ENCODE measurements at regions not wholly inside any gene's neighbourhood (a gene's known extent, or its start where the extent isn't known, plus 50 kb on each side); places are given as distances from the start of the nearest gene placed in this dataset.

DNA sequence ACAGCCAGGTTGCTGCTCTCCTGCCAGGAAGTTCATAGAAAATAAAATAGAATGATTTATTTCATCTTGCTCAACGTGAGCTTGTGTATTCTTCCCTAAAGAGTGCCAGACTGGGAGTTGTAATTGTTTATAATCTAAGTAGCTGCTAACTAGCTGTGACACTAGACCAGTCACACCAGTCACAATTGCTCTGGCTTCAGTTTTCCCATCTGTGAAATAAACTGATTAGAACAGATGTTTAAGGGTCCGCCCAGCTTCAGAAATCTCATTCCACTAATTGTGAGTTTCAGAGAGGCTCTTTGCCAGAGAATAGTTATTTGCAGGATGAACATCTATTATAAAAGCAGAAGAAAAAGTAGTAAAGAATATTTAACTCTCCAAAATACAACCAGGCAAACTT, 55.6 kb upstream of the ZDHHC17 start:
- H3K36me3 ChIP-seq (ENCODE audit: insufficient read depth, low read length, poor library complexity, severe bottlenecking) = no peaks in the 10 kb centered on the region
- ChIA-PET POLR2A (ENCODE audit: low non-redundant PET) (no interaction called here), CTCF (no interaction called here)
- H3K4me3 ChIP-seq (ENCODE audit: low read depth, low read length, poor library complexity, severe bottlenecking) = no peak overlapping the region
- no peak for DNase-seq (ENCODE audit: low spot score)
- peaks cover 3% of the 10 kb centered on the region for H3K4me1 ChIP-seq (ENCODE audit: insufficient read depth, low read length, poor library complexity, severe bottlenecking)
- H3K9me3 ChIP-seq (ENCODE audit: low read depth, low read length, poor library complexity, severe bottlenecking) = no peaks in the 10 kb centered on the region
- TF ChIP-seq, protein P1, sequence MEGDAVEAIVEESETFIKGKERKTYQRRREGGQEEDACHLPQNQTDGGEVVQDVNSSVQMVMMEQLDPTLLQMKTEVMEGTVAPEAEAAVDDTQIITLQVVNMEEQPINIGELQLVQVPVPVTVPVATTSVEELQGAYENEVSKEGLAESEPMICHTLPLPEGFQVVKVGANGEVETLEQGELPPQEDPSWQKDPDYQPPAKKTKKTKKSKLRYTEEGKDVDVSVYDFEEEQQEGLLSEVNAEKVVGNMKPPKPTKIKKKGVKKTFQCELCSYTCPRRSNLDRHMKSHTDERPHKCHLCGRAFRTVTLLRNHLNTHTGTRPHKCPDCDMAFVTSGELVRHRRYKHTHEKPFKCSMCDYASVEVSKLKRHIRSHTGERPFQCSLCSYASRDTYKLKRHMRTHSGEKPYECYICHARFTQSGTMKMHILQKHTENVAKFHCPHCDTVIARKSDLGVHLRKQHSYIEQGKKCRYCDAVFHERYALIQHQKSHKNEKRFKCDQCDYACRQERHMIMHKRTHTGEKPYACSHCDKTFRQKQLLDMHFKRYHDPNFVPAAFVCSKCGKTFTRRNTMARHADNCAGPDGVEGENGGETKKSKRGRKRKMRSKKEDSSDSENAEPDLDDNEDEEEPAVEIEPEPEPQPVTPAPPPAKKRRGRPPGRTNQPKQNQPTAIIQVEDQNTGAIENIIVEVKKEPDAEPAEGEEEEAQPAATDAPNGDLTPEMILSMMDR (conservative IDR thresholded peaks at IDR 0.05; ENCODE audit: low read depth, low read length) = no peak
- no peak for TF ChIP-seq EZH2 (IDR thresholded peaks at IDR 0.05; ENCODE audit: borderline replicate concordance, low read depth, low read length, poor library complexity, severe bottlenecking)
- BruUV-seq (replicated peaks) = no TSS peak
- H3K27me3 ChIP-seq (replicated peaks; ENCODE audit: insufficient read depth, low read depth, low read length, poor library complexity) = no peaks in the 10 kb centered on the region
- intact Hi-C loops (cut with micrococcal nuclease; ENCODE audit: unreplicated experiment) = no loop called here
- no peak overlapping the region for H3K27ac ChIP-seq (ENCODE audit: low read depth, low read length, poor library complexity, severe bottlenecking)

GRCh38 chr12:76711241-76711640, 52.7 kb upstream of the ZDHHC17 start:
- TF ChIP-seq, protein P1 (conservative IDR thresholded peaks at IDR 0.05; ENCODE audit: low read depth, low read length) = no peak
- no peak for TF ChIP-seq EZH2 (IDR thresholded peaks at IDR 0.05; ENCODE audit: borderline replicate concordance, low read depth, low read length, poor library complexity, severe bottlenecking)
- no peak overlapping the region for H3K27ac ChIP-seq (ENCODE audit: low read depth, low read length, poor library complexity, severe bottlenecking)
- BruUV-seq (replicated peaks) = no TSS peak
- ChIA-PET POLR2A (ENCODE audit: low non-redundant PET) (no interaction called here), CTCF (no interaction called here)
- no peak overlapping the region for H3K4me3 ChIP-seq (ENCODE audit: low read depth, low read length, poor library complexity, severe bottlenecking)
- no peaks in the 10 kb centered on the region for H3K27me3 ChIP-seq (replicated peaks; ENCODE audit: insufficient read depth, low read depth, low read length, poor library complexity)
- no peaks in the 10 kb centered on the region for H3K4me1 ChIP-seq (ENCODE audit: insufficient read depth, low read length, poor library complexity, severe bottlenecking)
- H3K36me3 ChIP-seq (ENCODE audit: insufficient read depth, low read length, poor library complexity, severe bottlenecking) = no peaks in the 10 kb centered on the region
- intact Hi-C loops (cut with micrococcal nuclease; ENCODE audit: unreplicated experiment) = no loop called here
- no peaks in the 10 kb centered on the region for H3K9me3 ChIP-seq (ENCODE audit: low read depth, low read length, poor library complexity, severe bottlenecking)
- DNase-seq (ENCODE audit: low spot score) = no peak

- Histone ChIP-seq H3K4me1 (ENCODE audit: insufficient read depth, low read length, poor library complexity, severe bottlenecking) (no peaks in the 10 kb centered on the region), H3K9me3 (ENCODE audit: low read depth, low read length, poor library complexity, severe bottlenecking) (no peaks in the 10 kb centered on the region), H3K27ac (ENCODE audit: low read depth, low read length, poor library complexity, severe bottlenecking) (no peak overlapping the region), H3K4me3 (ENCODE audit: low read depth, low read length, poor library complexity, severe bottlenecking) (no peak overlapping the region), H3K27me3 (replicated peaks; ENCODE audit: insufficient read depth, low read depth, low read length, poor library complexity) (no peaks in the 10 kb centered on the region), H3K36me3 (ENCODE audit: insufficient read depth, low read length, poor library complexity, severe bottlenecking) (no peaks in the 10 kb centered on the region)
- DNase-seq (ENCODE audit: low spot score) = no peak
- BruUV-seq (replicated peaks) = no TSS peak
- ChIA-PET POLR2A (ENCODE audit: low non-redundant PET) (no interaction called here), CTCF (no interaction called here)
- no peak for TF ChIP-seq EZH2 (IDR thresholded peaks at IDR 0.05; ENCODE audit: borderline replicate concordance, low read depth, low read length, poor library complexity, severe bottlenecking)
- TF ChIP-seq, protein P1 (conservative IDR thresholded peaks at IDR 0.05; ENCODE audit: low read depth, low read length) = no peak
- intact Hi-C loops (cut with micrococcal nuclease; ENCODE audit: unreplicated experiment) = no loop called here
Measured at GRCh38 chr12:76713130-76713529, 50.8 kb upstream of the ZDHHC17 start.

All from A673 (cell line).